H9 (cell line): ENCODE measurements at regions not wholly inside any gene's neighbourhood (a gene's known extent, or its start where the extent isn't known, plus 50 kb on each side); places are given as distances from the start of the nearest gene placed in this dataset.

Experiments
- DNase-seq: peaks from one replicate; pipeline ENCODE4 v3.0.0-alpha.2; 2017
- H2AFZ ChIP-seq: one replicate; pipeline ENCODE4 v1.6.1; 2013; ENCODE audit warnings: mild to moderate bottlenecking, low read length, control low read depth, moderate library complexity
- H2AK5ac ChIP-seq: 2 replicates; pipeline ENCODE4 v1.6.1; 2013; ENCODE audit warnings: low read length, control low read depth, mixed read lengths; ENCODE audit not compliant: insufficient read length
- H2BK120ac ChIP-seq: one replicate; pipeline ENCODE4 v1.6.1; 2013; ENCODE audit warnings: low read depth, mild to moderate bottlenecking, low read length, control low read depth, inconsistent platforms; ENCODE audit not compliant: poor library complexity, severe bottlenecking
- H2BK12ac ChIP-seq: 2 replicates; pipeline ENCODE4 v1.6.1; 2013; ENCODE audit warnings: low read length, control low read depth, mixed read lengths, low read depth; ENCODE audit not compliant: insufficient read length
- H2BK15ac ChIP-seq: 2 replicates; pipeline ENCODE4 v1.6.1; 2013; ENCODE audit warnings: low read depth, low read length, control low read depth
- H2BK20ac ChIP-seq: one replicate; pipeline ENCODE4 v1.6.1; 2013; ENCODE audit warnings: low read depth, mild to moderate bottlenecking, low read length, control low read depth, inconsistent platforms; ENCODE audit not compliant: poor library complexity, severe bottlenecking
- H2BK5ac ChIP-seq: 2 replicates; pipeline ENCODE4 v1.6.1; 2013; ENCODE audit warnings: low read length, control low read depth, mixed read lengths; ENCODE audit not compliant: insufficient read length
- H3K14ac ChIP-seq: 2 replicates; pipeline ENCODE4 v1.6.1; 2013; ENCODE audit warnings: low read length, control low read depth; ENCODE audit not compliant: insufficient read depth
- H3K18ac ChIP-seq: 2 replicates; pipeline ENCODE4 v1.6.1; 2013; ENCODE audit warnings: low read depth, mild to moderate bottlenecking, mixed read lengths, low read length, control low read depth; ENCODE audit not compliant: insufficient read length
- H3K23ac ChIP-seq: 2 replicates; pipeline ENCODE4 v1.6.1; 2013; ENCODE audit warnings: low read length, control low read depth, mixed read lengths, low read depth; ENCODE audit not compliant: insufficient read length
- H3K23me2 ChIP-seq: 2 replicates; pipeline ENCODE4 v1.6.1; 2013; ENCODE audit warnings: low read depth, mild to moderate bottlenecking, mixed read lengths, low read length, control low read depth; ENCODE audit not compliant: insufficient read length, poor library complexity, severe bottlenecking
- H3K27ac ChIP-seq: 2 replicates; pipeline ENCODE4 v1.5.1; 2013; ENCODE audit warnings: low read length, control low read depth, mixed read lengths, low read depth; ENCODE audit not compliant: insufficient read length
- H3K27me3 ChIP-seq: 2 replicates; pipeline ENCODE4 v1.6.1; 2013; ENCODE audit warnings: low read length, control low read depth, inconsistent platforms; ENCODE audit not compliant: insufficient read depth
- H3K4ac ChIP-seq: 2 replicates; pipeline ENCODE4 v1.6.1; 2013; ENCODE audit warnings: low read depth, mild to moderate bottlenecking, control low read depth, inconsistent platforms, low read length, moderate library complexity
- H3K4me1 ChIP-seq: 2 replicates; pipeline ENCODE4 v1.6.1; 2013; ENCODE audit warnings: low read length, control low read depth, inconsistent platforms; ENCODE audit not compliant: insufficient read depth
- H3K4me2 ChIP-seq: 2 replicates; pipeline ENCODE4 v1.6.1; 2013; ENCODE audit warnings: low read length, control low read depth, mixed read lengths; ENCODE audit not compliant: insufficient read length, insufficient read depth
- H3K56ac ChIP-seq: 2 replicates; pipeline ENCODE4 v1.6.1; 2013; ENCODE audit warnings: low read depth, mild to moderate bottlenecking, mixed read lengths, low read length, control low read depth; ENCODE audit not compliant: insufficient read length
- H3K79me1 ChIP-seq: 2 replicates; pipeline ENCODE4 v1.6.1; 2013; ENCODE audit warnings: low read depth, mild to moderate bottlenecking, moderate library complexity, low read length, control low read depth, inconsistent platforms; ENCODE audit not compliant: insufficient read depth, poor library complexity, severe bottlenecking
- H3K79me2 ChIP-seq: 2 replicates; pipeline ENCODE4 v1.6.1; 2013; ENCODE audit warnings: low read length, control low read depth, inconsistent platforms; ENCODE audit not compliant: insufficient read depth
- H3K9ac ChIP-seq: 2 replicates; pipeline ENCODE4 v1.6.1; 2013; ENCODE audit warnings: low read length, control low read depth, mixed read lengths; ENCODE audit not compliant: insufficient read length; ENCODE audit errors: extremely low read depth
- H3K9me3 ChIP-seq: one replicate; pipeline ENCODE4 v1.6.1; 2013; ENCODE audit warnings: low read depth, low read length, inconsistent platforms; ENCODE audit not compliant: control insufficient read depth
- H3T11ph ChIP-seq: one replicate; pipeline ENCODE4 v1.6.1; 2013; ENCODE audit warnings: mild to moderate bottlenecking, low read length, control low read depth, inconsistent platforms
- H4K20me1 ChIP-seq: one replicate; pipeline ENCODE4 v1.6.1; 2013; ENCODE audit not compliant: control insufficient read depth, insufficient read length, insufficient read depth
- H4K5ac ChIP-seq: 2 replicates; pipeline ENCODE4 v1.6.1; 2013; ENCODE audit warnings: low read depth, mild to moderate bottlenecking, mixed read lengths, low read length, control low read depth; ENCODE audit not compliant: insufficient read length
- H4K8ac ChIP-seq: replicated peaks from 2 replicates; pipeline ENCODE4 v1.6.1; 2013; ENCODE audit warnings: low read length, control low read depth, mixed read lengths, low read depth; ENCODE audit not compliant: insufficient read length
- H4K91ac ChIP-seq: 2 replicates; pipeline ENCODE4 v1.6.1; 2013; ENCODE audit warnings: low read depth, mild to moderate bottlenecking, moderate library complexity, mixed read lengths, low read length, control low read depth; ENCODE audit not compliant: insufficient read length
- H3K27ac Mint-ChIP-seq, 3 experiments: 2 replicates in 2 of 3; 3 replicates in 1 of 3; pipeline ENCODE4 v1.8.0; 2020 to 2021; ENCODE audit warnings: mixed read lengths in 3 of 3, mild to moderate bottlenecking in 1 of 3, moderate library complexity in 1 of 3
- H3K27me3 Mint-ChIP-seq: 2 replicates; pipeline ENCODE4 v1.8.0; 2021; ENCODE audit warnings: low read depth, mild to moderate bottlenecking, moderate library complexity, mixed read lengths
- H3K36me3 Mint-ChIP-seq, 3 experiments: 2 replicates in 2 of 3; 3 replicates in 1 of 3; pipeline ENCODE4 v1.8.0; 2020 to 2021; ENCODE audit warnings: low read depth in 3 of 3, mixed read lengths in 3 of 3; ENCODE audit not compliant: insufficient read depth in 1 of 3
- H3K4me1 Mint-ChIP-seq, 2 experiments: 2 replicates each; pipeline ENCODE4 v1.8.0; 2020; ENCODE audit warnings: mixed read lengths in 2 of 2
- H3K4me3 Mint-ChIP-seq, 2 experiments: 2 replicates in 1 of 2; 3 replicates in 1 of 2; pipeline ENCODE4 v1.8.0; 2020 to 2021; ENCODE audit warnings: mild to moderate bottlenecking in 2 of 2, mixed read lengths in 2 of 2, moderate library complexity in 1 of 2
- H3K9me3 Mint-ChIP-seq, 2 experiments: 2 replicates in 1 of 2; 3 replicates in 1 of 2; pipeline ENCODE4 v1.8.0; 2020; ENCODE audit warnings: mild to moderate bottlenecking in 2 of 2, mixed read lengths in 2 of 2, moderate library complexity in 1 of 2
- WGBS: extraction: QIAGEN DNeasy Blood & Tissue Kit; methylation state at CpG from one replicate; pipeline ENCODE4 v1.1.7; 2013; ENCODE audit warnings: missing lambda C conversion rate, low lambda C conversion rate, mixed read lengths; ENCODE audit not compliant: insufficient read length; ENCODE audit errors: extremely low coverage; 5-methylcytosine and 5-hydroxymethylcytosine counted together
- TF ChIP-seq, protein P1 (sequence below): fragments of 200-600 bp; sonication (generic); conservative IDR thresholded peaks from 3 replicates; pipeline ENCODE4 v1.8.0; 2021; ENCODE audit warnings: antibody characterized with exemption, mild to moderate bottlenecking

DNA sequence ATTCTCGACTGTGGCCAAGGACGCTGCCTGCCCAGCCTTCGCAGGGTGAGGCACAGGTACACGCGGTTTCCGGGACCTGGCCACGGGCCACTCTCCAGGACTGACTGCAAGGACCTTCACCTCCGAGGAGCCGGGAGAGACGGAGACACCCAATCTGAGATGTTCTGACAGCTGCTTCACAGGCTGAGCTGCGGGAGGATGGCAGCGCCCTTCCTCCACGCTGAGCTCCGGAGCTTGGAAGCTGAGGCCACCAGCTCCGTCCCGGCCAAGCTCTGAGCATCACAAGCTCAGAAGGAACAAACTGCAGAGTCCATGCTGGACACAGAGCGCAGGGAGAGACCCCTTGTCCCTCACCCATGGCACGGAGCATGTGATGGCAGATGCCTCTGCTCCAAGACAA lies 71.1 kb upstream of the CTDP1 start:
- no peaks in the 10 kb centered on the region; the same call in none of the 2 replicates for H3K27me3 Mint-ChIP-seq
- TF ChIP-seq, protein P1, sequence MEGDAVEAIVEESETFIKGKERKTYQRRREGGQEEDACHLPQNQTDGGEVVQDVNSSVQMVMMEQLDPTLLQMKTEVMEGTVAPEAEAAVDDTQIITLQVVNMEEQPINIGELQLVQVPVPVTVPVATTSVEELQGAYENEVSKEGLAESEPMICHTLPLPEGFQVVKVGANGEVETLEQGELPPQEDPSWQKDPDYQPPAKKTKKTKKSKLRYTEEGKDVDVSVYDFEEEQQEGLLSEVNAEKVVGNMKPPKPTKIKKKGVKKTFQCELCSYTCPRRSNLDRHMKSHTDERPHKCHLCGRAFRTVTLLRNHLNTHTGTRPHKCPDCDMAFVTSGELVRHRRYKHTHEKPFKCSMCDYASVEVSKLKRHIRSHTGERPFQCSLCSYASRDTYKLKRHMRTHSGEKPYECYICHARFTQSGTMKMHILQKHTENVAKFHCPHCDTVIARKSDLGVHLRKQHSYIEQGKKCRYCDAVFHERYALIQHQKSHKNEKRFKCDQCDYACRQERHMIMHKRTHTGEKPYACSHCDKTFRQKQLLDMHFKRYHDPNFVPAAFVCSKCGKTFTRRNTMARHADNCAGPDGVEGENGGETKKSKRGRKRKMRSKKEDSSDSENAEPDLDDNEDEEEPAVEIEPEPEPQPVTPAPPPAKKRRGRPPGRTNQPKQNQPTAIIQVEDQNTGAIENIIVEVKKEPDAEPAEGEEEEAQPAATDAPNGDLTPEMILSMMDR, result no peak
- no peak overlapping the region for H2BK12ac ChIP-seq
- H3K36me3 Mint-ChIP-seq, result no peaks in the 10 kb centered on the region
- H3K27ac ChIP-seq, result no peak overlapping the region
- no peak overlapping the region for H2BK120ac ChIP-seq
- no peak overlapping the region for H2BK15ac ChIP-seq
- H4K20me1 ChIP-seq, result no peaks in the 10 kb centered on the region
- no peaks in the 10 kb centered on the region; a peak in 1 of 5 replicates for H3K9me3 Mint-ChIP-seq
- H2AFZ ChIP-seq, result no peak overlapping the region
- no peaks in the 10 kb centered on the region for H3K23me2 ChIP-seq
- H3K4me3 Mint-ChIP-seq, result no peak overlapping the region
- no peaks in the 10 kb centered on the region for H3K79me2 ChIP-seq
- H3K14ac ChIP-seq, result peak overlapping the region; percentile 29; the same call in 1 of the 2 replicates
- no peak overlapping the region for H3K4me2 ChIP-seq
- no peaks in the 10 kb centered on the region for H3K27me3 ChIP-seq
- peak overlapping the region; percentile 25 for H4K8ac ChIP-seq
- no peak overlapping the region for H3K18ac ChIP-seq
- H3K23ac ChIP-seq, result no peak overlapping the region
- peak overlapping the region in 1 of 3 experiments; percentile 52; a peak in 1 of 7 replicates for H3K27ac Mint-ChIP-seq
- H4K5ac ChIP-seq, result no peak overlapping the region
- no peak overlapping the region for H3K4ac ChIP-seq
- H3K9me3 ChIP-seq, result no peaks in the 10 kb centered on the region
- no peak overlapping the region for H2BK5ac ChIP-seq
- H3K4me1 Mint-ChIP-seq, result peaks cover 5 to 12% of the 10 kb centered on the region in 2 experiments
- DNase-seq, result no peak
- H2BK20ac ChIP-seq, result no peak overlapping the region
- no peak overlapping the region for H3K9ac ChIP-seq
- no CpG with 5 or more reads among the region's 18 CpGs for WGBS
- H4K91ac ChIP-seq, result no peak overlapping the region
- H2AK5ac ChIP-seq, result no peak overlapping the region
- H3K79me1 ChIP-seq, result no peaks in the 10 kb centered on the region
- H3K56ac ChIP-seq, result no peak overlapping the region
- peaks cover 3% of the 10 kb centered on the region; the same call in 1 of the 2 replicates for H3K4me1 ChIP-seq
- H3T11ph ChIP-seq, result no peak overlapping the region
